ENCODE measurements at regions not wholly inside any gene's neighbourhood (a gene's known extent, or its start where the extent isn't known, plus 50 kb on each side); places are given as distances from the start of the nearest gene placed in this dataset.
A peak's percentile ranks its signal among the peaks of the same experiment; 100 is the strongest.

DNA sequence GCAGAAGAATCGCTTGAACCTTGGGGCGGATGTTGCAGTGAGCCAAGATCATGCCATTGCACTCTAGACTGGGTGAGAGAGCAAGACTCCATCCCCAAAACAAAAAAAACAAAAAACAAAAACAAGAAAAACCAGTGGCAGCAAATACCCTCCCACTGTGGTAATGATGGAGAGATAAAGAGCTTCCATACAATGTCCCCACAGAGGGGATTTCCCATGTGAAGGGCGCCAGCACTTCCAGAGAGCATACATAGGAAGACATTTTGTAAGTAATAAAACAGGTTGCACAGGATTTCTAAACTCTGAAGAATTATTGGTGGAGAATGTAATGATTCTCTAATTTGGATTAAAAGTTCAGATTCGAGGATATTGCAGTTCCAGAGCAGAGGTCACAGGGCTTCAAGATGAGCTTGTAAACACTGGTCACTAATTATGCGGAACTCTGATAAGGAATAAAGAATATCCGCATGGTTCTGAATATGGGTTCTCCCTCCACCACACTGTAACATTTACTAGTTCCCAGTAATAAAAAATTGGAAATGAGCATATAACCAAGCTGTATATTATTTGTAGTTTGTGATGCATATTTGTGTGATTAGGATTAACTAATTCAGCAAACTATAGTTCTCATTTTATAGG is 290.1 kb upstream of the SLC10A2 start:
- no peaks in the 10 kb centered on the region for H3K9me3 ChIP-seq (ENCODE audit: control insufficient read depth in 2 of 2, insufficient read depth in 1 of 2, low read depth in 1 of 2, low read length in 1 of 2)
- FAIRE-seq (no peak), DNase-seq (peak; percentile 10 to 11)
- H3K4me3 ChIP-seq (ENCODE audit: low read depth in 1 of 3, low read length in 3 of 3), result no peak overlapping the region
- no peaks in the 10 kb centered on the region for H3K27me3 ChIP-seq (ENCODE audit: control insufficient read depth in 3 of 3, insufficient read depth in 3 of 3, low read length in 3 of 3)
- H3K27ac ChIP-seq (ENCODE audit: low read depth in 1 of 3, low read length in 2 of 3), result no peak overlapping the region
- H3K36me3 ChIP-seq (ENCODE audit: control insufficient read depth in 3 of 3, insufficient read depth in 2 of 3, low read depth in 1 of 3, low read length in 3 of 3), result no peaks in the 10 kb centered on the region
- 61 to 76% (median 68%) methylated on average over 6 of the region's 6 CpGs for WGBS, 3 donors
- H3K4me1 ChIP-seq (ENCODE audit: control insufficient read depth in 3 of 3, insufficient read depth in 2 of 3, low read depth in 1 of 3, low read length in 2 of 3), result peaks cover 0 to 4% (median 0%) of the 10 kb centered on the region in 3 donors

DNA sequence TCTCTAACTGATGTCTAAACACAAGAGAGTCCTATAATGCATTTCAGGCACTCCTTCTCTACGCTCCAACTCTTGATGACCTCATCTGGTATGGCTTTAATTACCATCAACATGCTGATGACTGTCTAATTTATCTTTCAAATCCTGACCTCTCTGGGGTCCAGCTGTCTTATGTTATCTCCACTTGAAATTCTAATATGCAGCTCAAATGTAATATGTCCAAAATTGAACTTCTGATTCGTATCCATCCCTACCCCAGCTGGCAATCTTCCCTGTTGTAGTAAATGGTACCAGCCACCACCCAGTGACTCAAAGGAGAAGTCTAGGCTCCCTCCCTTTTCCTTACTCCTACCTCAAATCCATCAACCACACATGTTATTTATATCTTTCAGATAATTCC is 288.0 kb upstream of the SLC10A2 start:
- Histone ChIP-seq H3K9me3 (ENCODE audit: control insufficient read depth in 2 of 2, insufficient read depth in 1 of 2, low read depth in 1 of 2, low read length in 1 of 2) (no peaks in the 10 kb centered on the region), H3K4me1 (ENCODE audit: control insufficient read depth in 3 of 3, insufficient read depth in 2 of 3, low read depth in 1 of 3, low read length in 2 of 3) (peaks cover 0 to 10% (median 0%) of the 10 kb centered on the region in 3 donors), H3K36me3 (ENCODE audit: control insufficient read depth in 3 of 3, insufficient read depth in 2 of 3, low read depth in 1 of 3, low read length in 3 of 3) (no peaks in the 10 kb centered on the region), H3K27me3 (ENCODE audit: control insufficient read depth in 3 of 3, insufficient read depth in 3 of 3, low read length in 3 of 3) (no peaks in the 10 kb centered on the region), H3K4me3 (ENCODE audit: low read depth in 1 of 3, low read length in 3 of 3) (no peak overlapping the region), H3K27ac (ENCODE audit: low read depth in 1 of 3, low read length in 2 of 3) (no peak overlapping the region)
- WGBS, 3 donors, result 66 to 91% (median 75%) methylated on average over 2 of the region's 2 CpGs
- FAIRE-seq (no peak), DNase-seq (no peak)

- no peak for FAIRE-seq
- H3K4me3 ChIP-seq (ENCODE audit: low read depth in 1 of 3, low read length in 3 of 3), result no peak overlapping the region
- H3K27me3 ChIP-seq (ENCODE audit: control insufficient read depth in 3 of 3, insufficient read depth in 3 of 3, low read length in 3 of 3), result no peaks in the 10 kb centered on the region
- no peaks in the 10 kb centered on the region for H3K9me3 ChIP-seq (ENCODE audit: control insufficient read depth in 2 of 2, insufficient read depth in 1 of 2, low read depth in 1 of 2, low read length in 1 of 2)
- H3K36me3 ChIP-seq (ENCODE audit: control insufficient read depth in 3 of 3, insufficient read depth in 2 of 3, low read depth in 1 of 3, low read length in 3 of 3), result no peaks in the 10 kb centered on the region
- 11 to 38% (median 22%) methylated on average over 10 of the region's 10 CpGs for WGBS, 3 donors
- peak; percentile 9 to 50 for DNase-seq
- H3K4me1 ChIP-seq (ENCODE audit: control insufficient read depth in 3 of 3, insufficient read depth in 2 of 3, low read depth in 1 of 3, low read length in 2 of 3), result peaks cover 0 to 6% (median 0%) of the 10 kb centered on the region in 3 donors
- no peak overlapping the region for H3K27ac ChIP-seq (ENCODE audit: low read depth in 1 of 3, low read length in 2 of 3)
Measured at GRCh38 chr13:103351035-103351828, 285.0 kb upstream of the SLC10A2 start.

GRCh38 chr13:103350147-103350546 is 283.9 kb upstream of the SLC10A2 start:
- Histone ChIP-seq H3K27ac (ENCODE audit: low read depth in 1 of 3, low read length in 2 of 3) (no peak overlapping the region), H3K4me3 (ENCODE audit: low read depth in 1 of 3, low read length in 3 of 3) (no peak overlapping the region), H3K9me3 (ENCODE audit: control insufficient read depth in 2 of 2, insufficient read depth in 1 of 2, low read depth in 1 of 2, low read length in 1 of 2) (peaks cover 0 to 6% of the 10 kb centered on the region in 2 donors), H3K4me1 (ENCODE audit: control insufficient read depth in 3 of 3, insufficient read depth in 2 of 3, low read depth in 1 of 3, low read length in 2 of 3) (peaks cover 0 to 6% (median 0%) of the 10 kb centered on the region in 3 donors), H3K36me3 (ENCODE audit: control insufficient read depth in 3 of 3, insufficient read depth in 2 of 3, low read depth in 1 of 3, low read length in 3 of 3) (no peaks in the 10 kb centered on the region), H3K27me3 (ENCODE audit: control insufficient read depth in 3 of 3, insufficient read depth in 3 of 3, low read length in 3 of 3) (no peaks in the 10 kb centered on the region)
- no peak for FAIRE-seq
- no peak for DNase-seq
- 78 to 90% (median 89%) methylated on average over 1 of the region's 1 CpG for WGBS, 3 donors

DNA sequence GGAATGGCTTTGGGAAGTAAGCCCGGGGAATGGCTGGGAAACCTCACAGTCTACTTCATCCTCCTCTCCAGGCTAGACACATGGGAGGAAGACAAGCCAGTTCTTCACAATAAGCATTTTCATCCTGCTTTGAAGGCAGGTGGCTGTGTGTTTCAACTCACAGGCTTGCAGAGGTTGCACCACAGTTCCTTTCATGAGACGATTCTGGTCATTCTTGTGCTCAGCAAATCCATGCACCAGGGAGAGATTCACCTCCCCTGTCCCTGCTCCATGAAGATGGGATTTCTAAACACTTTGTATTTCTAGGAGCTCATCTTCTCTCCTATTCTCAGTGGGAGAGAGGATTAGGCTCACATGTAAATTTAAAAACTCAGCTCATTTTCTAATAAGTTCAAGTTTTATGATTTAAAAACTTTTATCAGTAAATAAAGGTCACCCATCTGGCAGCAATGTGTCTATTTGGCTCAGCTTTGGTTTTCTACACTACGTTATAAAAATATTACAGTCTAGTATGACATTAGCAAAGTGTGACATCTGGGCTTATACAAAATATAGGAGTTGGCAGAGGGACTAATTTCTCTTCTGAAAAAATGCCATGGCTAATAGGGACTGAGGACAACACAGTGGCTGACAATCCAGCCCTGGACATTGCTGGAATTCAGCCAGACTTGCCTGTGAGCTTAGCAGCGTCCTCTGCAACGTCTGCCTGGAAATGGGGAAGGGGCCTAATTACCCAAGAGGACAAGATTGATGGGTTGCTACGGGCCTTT is 283.2 kb upstream of the SLC10A2 start:
- DNase-seq, result no peak

GRCh38 chr13:103335241-103335640 is 269.0 kb upstream of the SLC10A2 start:
- Histone ChIP-seq H3K9me3 (ENCODE audit: control insufficient read depth in 2 of 2, insufficient read depth in 1 of 2, low read depth in 1 of 2, low read length in 1 of 2) (no peaks in the 10 kb centered on the region), H3K4me3 (ENCODE audit: low read depth in 1 of 3, low read length in 3 of 3) (no peak overlapping the region), H3K27me3 (ENCODE audit: control insufficient read depth in 3 of 3, insufficient read depth in 3 of 3, low read length in 3 of 3) (no peaks in the 10 kb centered on the region), H3K27ac (ENCODE audit: low read depth in 1 of 3, low read length in 2 of 3) (no peak overlapping the region), H3K4me1 (ENCODE audit: control insufficient read depth in 3 of 3, insufficient read depth in 2 of 3, low read depth in 1 of 3, low read length in 2 of 3) (no peaks in the 10 kb centered on the region), H3K36me3 (ENCODE audit: control insufficient read depth in 3 of 3, insufficient read depth in 2 of 3, low read depth in 1 of 3, low read length in 3 of 3) (no peaks in the 10 kb centered on the region)
- DNase-seq (no peak), FAIRE-seq (no peak)
- 61 to 84% (median 74%) methylated on average over 3 of the region's 3 CpGs for WGBS, 3 donors

More for the DNA sequence above, 283.2 kb upstream of the SLC10A2 start:
- peaks cover 0 to 12% of the 10 kb centered on the region in 2 donors for H3K9me3 ChIP-seq (ENCODE audit: control insufficient read depth in 2 of 2, insufficient read depth in 1 of 2, low read depth in 1 of 2, low read length in 1 of 2)
- no peaks in the 10 kb centered on the region for H3K27me3 ChIP-seq (ENCODE audit: control insufficient read depth in 3 of 3, insufficient read depth in 3 of 3, low read length in 3 of 3)
- H3K4me1 ChIP-seq (ENCODE audit: control insufficient read depth in 3 of 3, insufficient read depth in 2 of 3, low read depth in 1 of 3, low read length in 2 of 3), result peaks cover 0 to 6% (median 0%) of the 10 kb centered on the region in 3 donors
- no peak overlapping the region for H3K4me3 ChIP-seq (ENCODE audit: low read depth in 1 of 3, low read length in 3 of 3)
- WGBS, 3 donors, result 35 to 39% (median 38%) methylated on average over 6 of the region's 6 CpGs
- H3K27ac ChIP-seq (ENCODE audit: low read depth in 1 of 3, low read length in 2 of 3), result no peak overlapping the region
- no peaks in the 10 kb centered on the region for H3K36me3 ChIP-seq (ENCODE audit: control insufficient read depth in 3 of 3, insufficient read depth in 2 of 3, low read depth in 1 of 3, low read length in 3 of 3)
- FAIRE-seq, result no peak

GRCh38 chr13:103331924-103332323 is 265.7 kb upstream of the SLC10A2 start:
- H3K27me3 ChIP-seq (ENCODE audit: control insufficient read depth in 3 of 3, insufficient read depth in 3 of 3, low read length in 3 of 3), result no peaks in the 10 kb centered on the region
- FAIRE-seq (no peak), DNase-seq (no peak)
- no peak overlapping the region for H3K4me3 ChIP-seq (ENCODE audit: low read depth in 1 of 3, low read length in 3 of 3)
- H3K4me1 ChIP-seq (ENCODE audit: control insufficient read depth in 3 of 3, insufficient read depth in 2 of 3, low read depth in 1 of 3, low read length in 2 of 3), result no peaks in the 10 kb centered on the region
- H3K27ac ChIP-seq (ENCODE audit: low read depth in 1 of 3, low read length in 2 of 3), result no peak overlapping the region
- H3K9me3 ChIP-seq (ENCODE audit: control insufficient read depth in 2 of 2, insufficient read depth in 1 of 2, low read depth in 1 of 2, low read length in 1 of 2), result no peaks in the 10 kb centered on the region
- WGBS, 3 donors, result 75 to 77% (median 76%) methylated on average over 4 of the region's 4 CpGs
- H3K36me3 ChIP-seq (ENCODE audit: control insufficient read depth in 3 of 3, insufficient read depth in 2 of 3, low read depth in 1 of 3, low read length in 3 of 3), result no peaks in the 10 kb centered on the region

- WGBS, 3 donors, result 65 to 75% (median 71%) methylated on average over 1 of the region's 1 CpG
- Histone ChIP-seq H3K4me1 (ENCODE audit: control insufficient read depth in 3 of 3, insufficient read depth in 2 of 3, low read depth in 1 of 3, low read length in 2 of 3) (no peaks in the 10 kb centered on the region), H3K27me3 (ENCODE audit: control insufficient read depth in 3 of 3, insufficient read depth in 3 of 3, low read length in 3 of 3) (no peaks in the 10 kb centered on the region), H3K9me3 (ENCODE audit: control insufficient read depth in 2 of 2, insufficient read depth in 1 of 2, low read depth in 1 of 2, low read length in 1 of 2) (no peaks in the 10 kb centered on the region), H3K4me3 (ENCODE audit: low read depth in 1 of 3, low read length in 3 of 3) (no peak overlapping the region), H3K36me3 (ENCODE audit: control insufficient read depth in 3 of 3, insufficient read depth in 2 of 3, low read depth in 1 of 3, low read length in 3 of 3) (no peaks in the 10 kb centered on the region), H3K27ac (ENCODE audit: low read depth in 1 of 3, low read length in 2 of 3) (no peak overlapping the region)
- no peak for FAIRE-seq
- DNase-seq, result no peak
Measured at GRCh38 chr13:103328899-103329298, 262.7 kb upstream of the SLC10A2 start.
